ENCODE measurements at regions not wholly inside any gene's neighbourhood (a gene's known extent, or its start where the extent isn't known, plus 50 kb on each side); places are given as distances from the start of the nearest gene placed in this dataset.

DNA sequence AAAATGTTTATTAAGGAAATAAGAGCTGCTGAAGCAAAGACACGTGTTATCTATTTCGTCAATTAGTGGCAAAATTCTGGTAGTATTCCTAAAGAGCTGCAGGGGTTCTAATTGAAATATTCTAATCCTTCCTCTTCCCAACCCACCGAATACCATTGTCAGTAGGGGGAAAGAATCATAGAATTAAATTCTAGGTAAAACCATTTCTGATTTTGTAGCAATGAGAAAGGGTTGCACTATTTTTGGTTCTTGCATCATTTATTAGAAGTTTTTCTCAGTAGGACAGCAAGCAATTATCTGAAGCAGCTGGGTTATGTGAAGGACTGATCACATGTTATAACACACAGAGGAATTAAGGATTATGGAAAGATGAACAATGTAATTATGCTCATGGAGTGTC lies 80.3 kb upstream of the SEMA6A start:
- TF ChIP-seq, protein P1, sequence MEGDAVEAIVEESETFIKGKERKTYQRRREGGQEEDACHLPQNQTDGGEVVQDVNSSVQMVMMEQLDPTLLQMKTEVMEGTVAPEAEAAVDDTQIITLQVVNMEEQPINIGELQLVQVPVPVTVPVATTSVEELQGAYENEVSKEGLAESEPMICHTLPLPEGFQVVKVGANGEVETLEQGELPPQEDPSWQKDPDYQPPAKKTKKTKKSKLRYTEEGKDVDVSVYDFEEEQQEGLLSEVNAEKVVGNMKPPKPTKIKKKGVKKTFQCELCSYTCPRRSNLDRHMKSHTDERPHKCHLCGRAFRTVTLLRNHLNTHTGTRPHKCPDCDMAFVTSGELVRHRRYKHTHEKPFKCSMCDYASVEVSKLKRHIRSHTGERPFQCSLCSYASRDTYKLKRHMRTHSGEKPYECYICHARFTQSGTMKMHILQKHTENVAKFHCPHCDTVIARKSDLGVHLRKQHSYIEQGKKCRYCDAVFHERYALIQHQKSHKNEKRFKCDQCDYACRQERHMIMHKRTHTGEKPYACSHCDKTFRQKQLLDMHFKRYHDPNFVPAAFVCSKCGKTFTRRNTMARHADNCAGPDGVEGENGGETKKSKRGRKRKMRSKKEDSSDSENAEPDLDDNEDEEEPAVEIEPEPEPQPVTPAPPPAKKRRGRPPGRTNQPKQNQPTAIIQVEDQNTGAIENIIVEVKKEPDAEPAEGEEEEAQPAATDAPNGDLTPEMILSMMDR (IDR thresholded peaks at IDR 0.05; ENCODE audit: poor library complexity, severe bottlenecking): no peak
- TF ChIP-seq EP300 (conservative IDR thresholded peaks at IDR 0.05; ENCODE audit: poor library complexity, severe bottlenecking) (no peak), POLR2AphosphoS5 (IDR thresholded peaks at IDR 0.05) (no peak), RAD21 (conservative IDR thresholded peaks at IDR 0.05) (no peak), REST (IDR thresholded peaks at IDR 0.05; ENCODE audit: borderline replicate concordance) (no peak)
